Fibroblast of the conjunctiva (primary cell): ENCODE measurements at regions not wholly inside any gene's neighbourhood (a gene's known extent, or its start where the extent isn't known, plus 50 kb on each side); places are given as distances from the start of the nearest gene placed in this dataset.

Experiments
- DNase-seq: peaks from one replicate; pipeline ENCODE4 v3.0.0-alpha.2; 2010; ENCODE audit warnings: low read depth

- no peak for DNase-seq
These were observed 59.2 kb upstream of the JCAD start for GRCh38 chr10:30118590-30118989.

DNA sequence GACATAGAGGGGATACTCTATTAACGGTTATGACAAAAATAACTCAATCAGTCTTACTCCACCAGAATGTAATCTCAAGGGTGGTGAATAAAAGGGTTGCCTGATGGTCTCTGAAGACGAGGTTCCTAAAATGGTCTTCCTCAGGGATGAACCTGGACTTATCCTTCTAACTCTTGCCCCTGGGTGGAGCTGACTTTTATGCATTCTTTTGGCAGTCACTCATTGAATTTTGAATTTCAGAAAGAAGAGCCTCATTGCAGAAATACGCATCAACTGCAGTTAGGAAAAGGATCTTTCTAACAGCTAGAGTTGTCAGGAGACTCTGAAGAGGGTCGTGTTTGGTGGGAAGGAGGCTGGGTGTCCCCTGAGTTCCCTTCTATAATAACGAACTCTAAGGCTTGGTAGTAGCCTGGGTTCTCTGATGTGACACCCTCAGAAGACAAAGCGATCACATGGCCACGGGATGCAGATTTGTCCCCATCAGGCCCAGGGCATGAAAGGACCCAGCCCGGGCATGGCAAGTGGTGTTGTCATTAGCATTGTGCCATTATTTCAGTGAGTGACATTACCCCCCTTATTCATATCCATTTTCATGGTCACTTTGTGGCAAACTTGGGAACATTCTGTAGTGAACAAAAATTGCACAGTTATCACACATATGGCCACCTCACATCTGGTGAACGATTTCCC lies 58.6 kb upstream of the JCAD start:
- DNase-seq, result no peak

DNA sequence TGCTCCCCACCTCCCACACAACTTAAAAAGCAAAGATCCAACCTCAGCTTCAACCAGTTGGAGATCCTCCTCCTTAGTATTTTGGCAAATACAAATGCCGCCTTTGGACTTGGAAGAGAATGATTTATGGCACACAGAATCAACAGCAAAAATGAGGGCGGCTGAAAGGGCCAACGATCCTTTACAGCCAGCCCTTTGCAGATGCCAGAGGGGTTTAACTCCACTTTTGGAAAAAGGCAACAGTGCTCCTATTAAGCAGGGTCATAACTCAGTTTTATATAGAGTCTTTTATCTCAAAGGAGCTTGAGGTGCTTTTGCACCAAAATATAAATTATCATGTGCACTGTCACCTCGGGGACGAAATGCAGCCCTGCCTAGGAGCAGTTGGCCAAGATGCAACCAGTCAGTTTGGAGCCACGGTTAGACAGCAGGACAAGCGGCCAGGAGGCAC lies 56.7 kb upstream of the JCAD start:
- DNase-seq, result no peak

DNA sequence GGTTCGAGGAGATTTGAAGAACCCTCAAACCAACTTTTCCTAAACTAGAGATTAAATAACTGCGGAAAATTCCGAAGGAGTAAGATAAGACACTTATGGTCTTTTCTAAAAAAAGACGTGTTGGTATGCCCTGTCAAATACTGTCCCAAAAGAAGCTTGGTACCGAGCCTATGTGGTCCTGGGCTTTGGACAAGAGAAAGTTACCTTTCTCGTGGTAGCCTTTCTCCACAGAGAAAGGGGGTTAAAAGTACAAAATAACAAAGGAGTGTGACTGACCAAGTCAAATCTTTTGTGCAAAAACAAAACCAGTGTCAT lies 56.2 kb upstream of the JCAD start:
- DNase-seq, result no peak

- no peak for DNase-seq
These were observed 55.7 kb upstream of the JCAD start for GRCh38 chr10:30114881-30115625.

- DNase-seq, result no peak
These were observed 55.0 kb upstream of the JCAD start for GRCh38 chr10:30114401-30114800.

GRCh38 chr10:30111340-30112022 lies 52.1 kb upstream of the JCAD start:
- no peak for DNase-seq
